Ishikawa (cell line): ENCODE measurements at regions not wholly inside any gene's neighbourhood (a gene's known extent, or its start where the extent isn't known, plus 50 kb on each side); places are given as distances from the start of the nearest gene placed in this dataset.

Source experiments
- CEBPB ChIP-seq: IDR thresholded peaks from 2 replicates; pipeline ENCODE4 v1.6.1; 2012
- CREB1 ChIP-seq: IDR thresholded peaks from 2 replicates; pipeline ENCODE4 v1.6.1; 2012; ENCODE audit warnings: low read depth
- EGR1 ChIP-seq: IDR thresholded peaks from 2 replicates; pipeline ENCODE4 v1.6.1; 2012
- EP300 ChIP-seq: IDR thresholded peaks from 2 replicates; pipeline ENCODE4 v1.6.1; 2012; ENCODE audit warnings: borderline replicate concordance
- FOXM1 ChIP-seq: IDR thresholded peaks from 2 replicates; pipeline ENCODE4 v1.6.1; 2012; ENCODE audit warnings: low read depth, borderline replicate concordance
- NFIC ChIP-seq: IDR thresholded peaks from 2 replicates; pipeline ENCODE4 v1.6.1; 2012
- RAD21 ChIP-seq: IDR thresholded peaks from 2 replicates; pipeline ENCODE4 v1.6.1; 2012; ENCODE audit warnings: low read depth
- TAF1 ChIP-seq: IDR thresholded peaks from 2 replicates; pipeline ENCODE4 v1.6.1; 2012; ENCODE audit warnings: low read depth, mild to moderate bottlenecking
- TCF12 ChIP-seq: IDR thresholded peaks from 2 replicates; pipeline ENCODE4 v1.6.1; 2012; ENCODE audit warnings: low read depth
- TEAD4 ChIP-seq: IDR thresholded peaks from 2 replicates; pipeline ENCODE4 v1.6.1; 2012
- YY1 ChIP-seq: IDR thresholded peaks from 2 replicates; pipeline ENCODE4 v1.6.1; 2012; ENCODE audit warnings: low read depth
- ZBTB7A ChIP-seq: IDR thresholded peaks from 2 replicates; pipeline ENCODE4 v1.6.1; 2012; ENCODE audit warnings: low read depth
- TF ChIP-seq, protein P1 (sequence below): IDR thresholded peaks from 2 replicates; pipeline ENCODE4 v1.6.1; 2012; ENCODE audit warnings: low read depth, mild to moderate bottlenecking
- TF ChIP-seq, protein P2 (sequence below): IDR thresholded peaks from 2 replicates; pipeline ENCODE4 v1.6.1; 2012
- TF ChIP-seq, protein P3 (sequence below): IDR thresholded peaks from 2 replicates; pipeline ENCODE4 v1.6.1; 2012

DNA sequence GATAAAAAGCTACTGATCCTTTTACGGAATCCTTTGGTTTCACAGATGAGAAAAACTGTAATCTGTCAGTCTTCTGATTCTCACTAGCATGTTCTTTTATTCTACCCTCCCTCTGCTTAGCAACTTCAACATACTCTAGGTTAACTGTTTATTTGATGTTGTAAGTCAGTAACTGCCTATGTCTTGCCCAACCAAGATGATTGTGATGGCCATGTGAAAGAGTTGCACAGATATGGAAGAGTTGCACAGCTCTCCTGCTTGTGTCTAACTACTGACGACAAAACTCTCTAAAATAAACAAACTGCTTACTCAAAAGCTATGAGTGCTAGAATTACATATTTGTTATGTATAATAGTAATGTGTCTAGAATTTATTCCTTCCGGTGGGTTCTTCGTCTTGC lies 227.3 kb upstream of the DAB2 start:
- TF ChIP-seq NFIC (no peak), TAF1 (no peak), CREB1 (no peak), TCF12 (no peak), ZBTB7A (no peak), CEBPB (no peak), EP300 (no peak), EGR1 (no peak)

DNA sequence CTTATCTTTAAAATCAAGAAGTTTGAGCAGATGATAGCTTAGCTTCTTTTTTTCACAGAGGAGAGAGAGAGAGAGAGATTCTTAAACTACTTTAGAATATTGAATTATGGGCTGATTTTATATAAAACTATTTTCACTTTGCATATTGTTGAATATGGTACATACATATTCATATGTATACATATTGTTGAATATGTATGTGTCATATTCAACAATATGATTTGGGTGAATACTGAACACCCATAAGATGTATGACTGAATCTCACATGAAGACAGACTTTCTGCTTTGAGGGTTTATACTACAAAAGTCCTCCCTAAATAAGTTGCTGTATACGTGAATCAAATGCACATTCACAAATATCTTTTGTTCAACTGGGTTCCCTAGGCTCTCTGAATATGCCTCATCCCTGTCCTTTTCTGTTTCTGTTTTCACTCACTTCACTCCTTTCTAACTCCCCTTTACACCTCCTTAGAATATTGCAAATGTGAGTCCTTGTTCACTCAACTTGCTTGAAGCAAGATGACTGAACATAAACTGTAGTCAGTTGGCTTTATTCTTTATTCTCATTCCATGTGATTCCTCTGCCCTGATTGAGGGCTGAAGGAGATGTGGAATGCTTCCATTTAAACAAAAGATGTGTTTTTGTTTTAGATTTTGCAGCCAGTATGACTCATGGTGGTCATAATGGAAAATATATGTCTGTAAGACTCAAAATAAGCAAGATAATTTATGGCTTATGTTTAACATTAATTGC lies 225.4 kb upstream of the DAB2 start:
- TF ChIP-seq, protein P1, sequence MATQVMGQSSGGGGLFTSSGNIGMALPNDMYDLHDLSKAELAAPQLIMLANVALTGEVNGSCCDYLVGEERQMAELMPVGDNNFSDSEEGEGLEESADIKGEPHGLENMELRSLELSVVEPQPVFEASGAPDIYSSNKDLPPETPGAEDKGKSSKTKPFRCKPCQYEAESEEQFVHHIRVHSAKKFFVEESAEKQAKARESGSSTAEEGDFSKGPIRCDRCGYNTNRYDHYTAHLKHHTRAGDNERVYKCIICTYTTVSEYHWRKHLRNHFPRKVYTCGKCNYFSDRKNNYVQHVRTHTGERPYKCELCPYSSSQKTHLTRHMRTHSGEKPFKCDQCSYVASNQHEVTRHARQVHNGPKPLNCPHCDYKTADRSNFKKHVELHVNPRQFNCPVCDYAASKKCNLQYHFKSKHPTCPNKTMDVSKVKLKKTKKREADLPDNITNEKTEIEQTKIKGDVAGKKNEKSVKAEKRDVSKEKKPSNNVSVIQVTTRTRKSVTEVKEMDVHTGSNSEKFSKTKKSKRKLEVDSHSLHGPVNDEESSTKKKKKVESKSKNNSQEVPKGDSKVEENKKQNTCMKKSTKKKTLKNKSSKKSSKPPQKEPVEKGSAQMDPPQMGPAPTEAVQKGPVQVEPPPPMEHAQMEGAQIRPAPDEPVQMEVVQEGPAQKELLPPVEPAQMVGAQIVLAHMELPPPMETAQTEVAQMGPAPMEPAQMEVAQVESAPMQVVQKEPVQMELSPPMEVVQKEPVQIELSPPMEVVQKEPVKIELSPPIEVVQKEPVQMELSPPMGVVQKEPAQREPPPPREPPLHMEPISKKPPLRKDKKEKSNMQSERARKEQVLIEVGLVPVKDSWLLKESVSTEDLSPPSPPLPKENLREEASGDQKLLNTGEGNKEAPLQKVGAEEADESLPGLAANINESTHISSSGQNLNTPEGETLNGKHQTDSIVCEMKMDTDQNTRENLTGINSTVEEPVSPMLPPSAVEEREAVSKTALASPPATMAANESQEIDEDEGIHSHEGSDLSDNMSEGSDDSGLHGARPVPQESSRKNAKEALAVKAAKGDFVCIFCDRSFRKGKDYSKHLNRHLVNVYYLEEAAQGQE = no peak
- TF ChIP-seq NFIC = no peak
- no peak for TF ChIP-seq YY1
- no peak for TF ChIP-seq EP300
- TF ChIP-seq EGR1 = no peak
- TF ChIP-seq, protein P2, sequence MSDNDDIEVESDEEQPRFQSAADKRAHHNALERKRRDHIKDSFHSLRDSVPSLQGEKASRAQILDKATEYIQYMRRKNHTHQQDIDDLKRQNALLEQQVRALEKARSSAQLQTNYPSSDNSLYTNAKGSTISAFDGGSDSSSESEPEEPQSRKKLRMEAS = no peak
- TF ChIP-seq TAF1 = no peak
- TF ChIP-seq, protein P3, sequence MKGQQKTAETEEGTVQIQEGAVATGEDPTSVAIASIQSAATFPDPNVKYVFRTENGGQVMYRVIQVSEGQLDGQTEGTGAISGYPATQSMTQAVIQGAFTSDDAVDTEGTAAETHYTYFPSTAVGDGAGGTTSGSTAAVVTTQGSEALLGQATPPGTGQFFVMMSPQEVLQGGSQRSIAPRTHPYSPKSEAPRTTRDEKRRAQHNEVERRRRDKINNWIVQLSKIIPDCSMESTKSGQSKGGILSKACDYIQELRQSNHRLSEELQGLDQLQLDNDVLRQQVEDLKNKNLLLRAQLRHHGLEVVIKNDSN = no peak
- TF ChIP-seq FOXM1 = no peak
- TF ChIP-seq CEBPB = no peak
- TF ChIP-seq RAD21 = no peak
- no peak for TF ChIP-seq TCF12

DNA sequence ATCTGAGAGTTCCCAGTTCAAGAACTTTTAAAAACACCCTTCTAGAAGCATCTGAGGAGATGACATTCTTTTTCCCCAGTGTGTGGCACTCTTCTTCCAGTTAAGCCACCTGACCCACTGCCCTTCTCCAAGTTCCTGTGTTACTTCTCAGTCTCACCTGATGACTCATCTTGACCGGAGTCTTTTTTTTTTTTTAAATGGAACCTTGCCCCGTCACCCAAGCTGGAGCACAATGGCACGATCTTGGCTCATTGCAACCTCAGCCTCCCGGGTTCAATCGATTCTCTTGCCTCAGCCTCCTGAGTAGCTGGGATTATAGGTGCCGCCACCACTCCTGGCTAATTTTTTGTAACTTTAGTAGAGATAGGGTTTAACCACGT lies 224.1 kb upstream of the DAB2 start:
- TF ChIP-seq RAD21 = peak; percentile 46
- TF ChIP-seq, protein P3 = peak; percentile 28; the same call in 1 of the 2 replicates
- TF ChIP-seq, protein P2 = no peak

DNA sequence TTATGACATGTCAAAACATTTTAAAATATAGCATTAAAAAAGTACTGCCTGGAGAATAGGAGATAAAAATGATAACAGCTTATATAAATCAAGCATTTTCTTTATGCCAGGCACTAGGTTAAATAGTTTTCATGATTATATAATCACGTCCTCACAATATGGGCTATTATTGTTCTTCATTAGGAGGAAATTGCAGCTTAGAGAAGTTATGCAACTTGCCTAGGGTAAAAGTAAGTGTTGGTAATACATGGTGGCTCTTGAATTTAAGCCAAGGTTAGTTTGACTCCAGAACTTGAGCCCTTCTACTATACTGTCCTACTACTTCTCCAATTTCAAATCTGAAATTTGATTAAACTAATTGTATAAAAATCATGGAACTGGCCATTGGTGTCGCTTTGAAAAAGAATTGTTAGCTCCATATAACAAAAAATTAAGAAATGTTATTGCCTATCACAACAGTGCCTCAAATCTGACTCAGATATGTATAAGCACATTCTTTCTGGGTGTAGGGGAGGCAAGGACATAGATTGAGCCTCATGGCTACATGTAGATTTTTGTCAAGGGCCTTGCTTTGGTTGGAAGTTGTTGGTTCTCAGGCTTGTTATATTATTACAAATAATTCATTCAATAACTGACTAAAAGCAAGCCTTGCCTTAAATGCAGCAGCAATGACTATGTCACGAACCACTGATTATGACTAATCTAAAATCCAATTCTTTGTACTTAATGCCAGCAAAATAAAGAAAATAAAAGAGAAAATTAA lies 223.5 kb upstream of the DAB2 start:
- TF ChIP-seq, protein P3 = no peak
- TF ChIP-seq EP300 = no peak

DNA sequence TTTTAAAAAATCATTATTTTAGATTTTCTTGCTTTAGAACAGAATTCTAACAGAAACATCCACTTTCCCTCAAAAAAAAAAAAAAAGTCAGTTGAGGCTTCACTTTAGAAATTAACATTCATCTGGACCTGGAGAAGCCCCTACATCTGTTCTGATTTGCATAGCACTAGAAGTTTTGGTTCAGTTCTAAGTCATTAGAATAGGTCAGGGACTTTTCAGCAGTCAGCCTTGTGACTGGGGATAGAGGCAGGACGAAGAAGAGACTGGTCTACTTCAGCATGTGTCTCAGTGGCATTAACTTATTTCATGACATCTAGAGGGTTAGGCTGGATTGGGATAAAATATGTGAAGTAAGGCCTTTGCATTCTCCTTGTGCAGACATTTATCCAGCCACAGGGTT lies 215.8 kb upstream of the DAB2 start:
- TF ChIP-seq CEBPB = no peak
- TF ChIP-seq, protein P1 = no peak
- TF ChIP-seq, protein P2 = no peak
- no peak for TF ChIP-seq YY1
- no peak for TF ChIP-seq TCF12
- TF ChIP-seq RAD21 = no peak
- no peak for TF ChIP-seq TEAD4
- TF ChIP-seq EGR1 = no peak
- no peak for TF ChIP-seq ZBTB7A
- TF ChIP-seq, protein P3 = no peak
- no peak for TF ChIP-seq CREB1
- TF ChIP-seq FOXM1 = no peak
- no peak for TF ChIP-seq TAF1
- no peak for TF ChIP-seq NFIC
- TF ChIP-seq EP300 = no peak
